ENCODE measurements at regions not wholly inside any gene's neighbourhood (a gene's known extent, or its start where the extent isn't known, plus 50 kb on each side); places are given as distances from the start of the nearest gene placed in this dataset.

DNA sequence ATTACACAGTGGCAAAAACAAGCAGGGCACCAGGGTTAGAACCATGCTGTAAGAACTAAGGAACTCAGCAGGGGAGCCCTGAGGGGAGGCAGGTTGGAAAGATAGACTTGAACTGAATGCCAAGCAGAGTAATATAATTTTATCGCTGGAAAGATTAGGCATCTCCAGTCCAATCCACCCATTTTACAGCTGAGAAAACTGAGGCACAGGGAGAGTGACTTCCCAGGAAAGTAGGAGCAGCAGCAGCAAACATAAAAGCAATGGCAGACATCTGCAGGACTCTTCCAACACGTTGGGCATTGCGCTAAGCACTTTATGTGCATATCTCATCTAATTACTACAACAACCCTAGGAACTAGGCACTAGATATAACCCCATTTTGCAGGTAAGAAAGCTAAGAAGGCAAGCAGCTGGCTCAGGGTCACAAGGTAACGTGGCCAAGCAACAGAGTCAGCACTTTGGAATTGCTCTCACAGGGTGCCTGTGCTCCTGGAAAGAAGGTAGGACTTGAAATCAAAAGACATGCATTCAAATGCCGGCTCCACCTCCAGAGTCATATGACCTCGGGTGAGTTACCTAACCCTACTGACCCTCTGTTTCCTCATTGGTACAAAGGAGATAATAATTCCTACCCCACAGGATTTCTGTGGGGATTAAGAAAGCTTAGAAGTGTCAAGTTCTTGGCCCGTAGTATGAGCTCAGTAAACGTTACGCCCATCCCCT, 215.3 kb downstream of the BARX2 start:
- DNase-seq: no peak

GRCh38 chr11:129591527-129591926, 215.9 kb downstream of the BARX2 start:
- no peak for DNase-seq

- no peak for DNase-seq
These were observed 216.5 kb downstream of the BARX2 start for GRCh38 chr11:129592191-129592590.

DNA sequence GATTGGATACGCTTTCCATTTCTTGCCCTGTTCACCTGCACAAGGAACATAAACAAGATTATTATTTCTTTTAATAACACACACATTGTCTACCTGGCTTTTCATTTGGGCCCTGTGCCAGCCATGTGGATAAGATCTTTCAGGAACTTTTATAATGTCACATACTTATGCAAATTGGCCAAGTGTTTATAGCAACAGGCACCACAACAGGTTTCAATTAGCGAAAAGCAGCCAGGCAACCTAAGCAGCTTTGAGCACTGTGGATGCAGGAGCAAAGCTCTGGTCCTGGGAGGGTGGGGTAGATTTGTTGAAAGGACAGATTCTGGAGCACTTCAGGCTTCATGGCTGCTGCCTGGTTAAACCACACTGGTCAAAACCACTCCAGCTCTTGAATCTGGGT, 217.4 kb downstream of the BARX2 start:
- DNase-seq: no peak

DNA sequence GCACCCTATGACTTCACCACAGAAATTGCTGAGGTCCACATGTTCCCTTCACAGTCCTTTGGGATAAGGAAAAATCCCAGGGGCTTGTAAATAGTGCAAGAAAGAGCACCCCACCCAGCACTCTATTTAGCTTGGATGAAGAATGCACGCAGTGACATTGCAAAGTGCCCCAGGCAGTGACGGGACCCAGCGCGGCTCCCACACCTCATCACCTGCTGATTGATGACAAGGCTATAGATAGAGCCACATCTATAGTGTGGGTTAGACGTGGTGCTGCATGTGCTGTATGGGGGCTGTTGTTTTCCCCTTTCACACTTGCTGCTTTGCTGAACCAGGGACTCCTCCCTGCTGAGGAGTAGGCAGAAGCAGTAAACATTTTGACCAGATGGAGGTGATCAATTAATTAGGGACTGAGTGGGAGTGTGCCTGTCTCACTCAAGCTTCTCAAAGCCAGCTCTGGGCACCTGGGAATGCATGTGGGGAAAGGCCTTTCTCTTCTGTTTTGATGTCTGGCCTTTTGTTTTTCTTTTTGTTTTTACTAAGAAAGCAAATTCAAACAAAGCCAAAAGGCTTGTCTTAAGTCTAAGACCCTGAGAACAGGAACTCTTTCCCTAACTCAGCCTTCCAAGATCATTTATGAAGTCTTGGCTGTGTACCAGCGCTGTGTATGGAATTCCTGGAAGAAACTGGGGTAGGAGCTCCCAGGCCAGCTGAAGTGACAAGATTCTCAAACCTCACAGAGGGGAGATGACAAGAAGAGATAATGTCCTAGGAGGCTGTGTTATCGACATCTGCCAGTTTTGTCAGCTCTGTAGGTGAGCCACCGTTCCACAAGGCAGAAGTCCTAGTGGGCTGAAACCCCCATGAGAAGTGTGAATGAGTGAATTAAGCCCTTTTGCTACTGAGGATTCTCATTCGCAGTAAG, 219.7 kb downstream of the BARX2 start:
- DNase-seq: no peak

DNA sequence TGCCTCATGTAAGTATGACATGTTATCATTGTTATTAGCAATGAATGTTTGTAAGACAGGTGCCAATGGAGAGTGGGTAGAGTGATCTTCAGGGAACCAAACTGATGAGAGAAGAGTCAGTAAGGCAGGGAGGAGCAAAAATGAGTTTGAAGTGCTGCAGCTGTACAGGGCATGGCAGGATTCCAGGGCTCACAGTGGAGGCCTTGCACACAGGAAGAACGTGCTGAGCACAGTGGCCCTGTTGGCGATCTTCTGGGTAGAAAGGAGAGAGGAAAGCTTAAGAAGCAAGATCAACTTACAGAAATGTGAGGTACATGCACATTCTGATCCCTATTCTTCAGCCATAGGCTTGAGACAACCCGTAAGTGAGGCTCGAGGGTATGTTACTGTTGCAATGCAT, 219.3 kb upstream of the TMEM45B start:
- DNase-seq: no peak

GRCh38 chr11:129598378-129598777, 217.3 kb upstream of the TMEM45B start:
- DNase-seq: no peak

GRCh38 chr11:129605815-129606214, 209.8 kb upstream of the TMEM45B start:
- DNase-seq: no peak

DNA sequence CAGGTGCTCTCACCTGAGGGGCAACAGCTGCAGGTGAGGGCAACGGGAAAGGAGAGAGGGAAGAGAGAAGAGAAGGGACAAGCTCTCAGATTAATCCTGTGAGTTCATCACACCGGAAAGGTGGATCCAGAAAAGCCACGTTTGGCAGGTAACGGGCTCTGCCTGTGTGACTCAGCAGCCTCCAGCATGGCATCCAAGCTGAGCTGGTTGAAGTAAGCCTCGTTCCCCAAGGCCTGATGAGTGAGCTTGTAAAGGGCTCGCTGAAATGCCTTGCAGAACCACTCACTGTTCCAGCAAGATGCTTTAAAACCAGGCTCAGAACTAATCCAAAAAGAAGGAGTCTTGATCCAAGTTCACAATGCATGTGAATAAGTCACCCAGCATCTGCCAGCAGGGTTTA, 206.9 kb upstream of the TMEM45B start:
- DNase-seq: no peak

DNA sequence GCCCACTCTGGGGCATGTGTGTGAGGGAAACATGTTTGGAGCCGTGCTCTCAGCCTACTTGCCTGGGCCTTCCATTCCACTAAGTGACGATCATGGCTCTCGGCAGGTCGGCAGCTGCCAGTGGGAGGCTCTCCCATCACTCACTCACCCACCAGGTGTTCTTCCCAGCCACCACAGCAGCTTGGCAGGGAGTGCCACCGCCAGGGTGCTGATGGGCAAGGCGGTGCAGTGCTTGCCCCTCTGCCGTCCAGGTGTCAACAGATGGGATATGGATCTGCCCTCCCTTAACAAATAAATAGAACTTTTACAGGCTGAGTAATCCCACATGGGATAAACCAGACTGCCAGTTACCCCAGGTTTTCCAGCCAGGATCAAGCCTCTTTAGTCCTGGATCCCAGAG, 205.5 kb upstream of the TMEM45B start:
- DNase-seq: no peak

GRCh38 chr11:129610545-129610944, 205.1 kb upstream of the TMEM45B start:
- DNase-seq: no peak

- DNase-seq: no peak
These were observed 203.8 kb upstream of the TMEM45B start for GRCh38 chr11:129611661-129612446.

GRCh38 chr11:129612447-129612961, 203.1 kb upstream of the TMEM45B start:
- no peak for DNase-seq

- DNase-seq: no peak
These were observed 202.6 kb upstream of the TMEM45B start for GRCh38 chr11:129613071-129613470.

DNA sequence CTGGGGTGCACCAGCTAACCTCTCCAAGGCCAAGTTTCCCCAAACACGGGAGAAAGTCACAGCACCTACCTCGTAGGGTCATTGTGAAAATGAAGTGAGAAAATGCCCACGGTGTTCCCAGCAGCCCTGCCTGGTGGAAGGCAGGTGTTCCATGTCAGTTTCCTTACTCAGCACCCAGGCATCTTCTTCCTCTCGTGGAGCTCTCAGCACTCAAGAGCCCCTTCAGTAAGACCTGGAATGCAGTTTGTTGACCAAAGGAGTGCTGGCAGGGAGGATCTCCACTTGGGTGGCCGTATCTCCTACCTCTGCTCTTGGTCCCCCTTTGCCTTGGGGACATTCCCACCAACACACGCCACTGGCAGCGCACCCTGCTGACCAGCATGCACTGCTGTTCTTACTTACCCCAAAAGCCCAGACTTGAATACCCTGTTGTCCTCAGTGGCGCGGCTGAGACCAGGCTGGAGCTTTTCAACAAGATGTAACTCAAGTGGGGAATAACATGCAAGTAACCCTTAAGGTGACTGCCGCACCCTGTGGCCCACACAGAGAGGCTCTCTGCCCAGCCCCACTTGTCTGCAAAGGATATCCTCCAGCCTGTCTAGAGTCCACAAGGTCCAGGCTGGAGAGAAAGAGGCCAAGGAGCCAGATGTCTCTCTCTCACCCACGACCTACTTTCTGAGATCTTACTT, 201.2 kb upstream of the TMEM45B start:
- DNase-seq: no peak

GRCh38 chr11:129618046-129618569, 197.5 kb upstream of the TMEM45B start:
- DNase-seq: no peak

GRCh38 chr11:129620237-129621104, 195.2 kb upstream of the TMEM45B start:
- DNase-seq: no peak

DNA sequence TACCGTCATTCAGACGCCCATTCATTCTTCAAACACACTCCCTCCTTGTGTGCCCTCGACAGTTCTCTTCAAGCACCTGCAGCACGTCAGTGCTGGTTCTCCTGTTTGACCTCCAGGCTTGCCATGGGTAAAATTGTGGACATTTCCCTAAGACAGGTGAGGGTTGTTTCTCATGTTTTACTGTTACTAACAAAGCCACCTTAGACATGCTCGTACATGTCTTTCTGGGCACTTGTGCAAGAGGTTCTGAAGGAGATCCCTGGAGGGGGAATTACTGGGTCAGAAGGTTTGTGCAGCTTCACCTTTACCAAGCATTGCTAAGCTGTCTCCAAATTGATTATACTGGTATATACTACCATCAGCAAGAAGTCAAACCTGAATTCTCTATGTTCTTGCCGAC, 189.7 kb upstream of the TMEM45B start:
- no peak for DNase-seq

GRCh38 chr11:129631201-129631600, 184.4 kb upstream of the TMEM45B start:
- no peak for DNase-seq

- no peak for DNase-seq
These were observed 178.7 kb upstream of the TMEM45B start for GRCh38 chr11:129636926-129637325.

GRCh38 chr11:129637473-129637872, 178.2 kb upstream of the TMEM45B start:
- no peak for DNase-seq

Measured in femur (tissue), 1 donor.